OCI-LY7 (cell line): ENCODE measurements at regions not wholly inside any gene's neighbourhood (a gene's known extent, or its start where the extent isn't known, plus 50 kb on each side); places are given as distances from the start of the nearest gene placed in this dataset.

ENCODE experiments used
- CTCF ChIP-seq: fragments of 200-600 bp; sonication (generic); conservative IDR thresholded peaks from 2 replicates; pipeline ENCODE4 v1.5.1; 2014; ENCODE audit warnings: mild to moderate bottlenecking, antibody characterized with exemption, low read length, moderate library complexity, mixed read lengths
- EZH2phosphoT487 ChIP-seq: fragments of 200-600 bp; sonication (generic); IDR thresholded peaks from 2 replicates; pipeline ENCODE4 v1.6.1; 2018; ENCODE audit warnings: low read depth, borderline replicate concordance, mild to moderate bottlenecking, mixed run types, antibody characterized with exemption, low read length, moderate library complexity, mixed read lengths

DNA sequence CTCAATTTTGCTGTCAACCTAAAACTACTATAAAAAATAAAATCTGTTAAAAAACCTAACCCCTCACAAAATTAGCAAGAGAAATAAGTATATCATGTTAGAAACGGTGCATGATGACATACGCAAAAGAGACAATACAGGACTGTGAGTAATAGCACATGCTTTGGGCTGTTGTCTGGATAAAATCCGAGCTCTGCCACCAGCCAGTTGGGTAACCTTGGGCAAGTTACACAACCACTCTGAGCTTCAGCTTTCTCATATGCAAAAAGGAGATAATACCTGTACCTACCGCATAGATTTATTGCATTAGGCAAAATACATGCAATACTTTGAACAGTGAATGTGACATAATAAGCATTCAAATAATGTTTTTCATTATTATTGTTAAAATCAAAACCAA, 481.7 kb downstream of the TLE1 start:
- TF ChIP-seq CTCF (no peak), EZH2phosphoT487 (no peak)
